Kidney epithelial cell (primary cell): ENCODE measurements at regions not wholly inside any gene's neighbourhood (a gene's known extent, or its start where the extent isn't known, plus 50 kb on each side); places are given as distances from the start of the nearest gene placed in this dataset.

Source experiments
- DNase-seq: peaks from one replicate; pipeline ENCODE4 v3.0.0-alpha.2; 2010; ENCODE audit warnings: low read depth
- H3K27me3 ChIP-seq: 2 replicates; pipeline ENCODE4 v1.6.0; 2011; ENCODE audit warnings: low read length; ENCODE audit not compliant: control insufficient read depth, insufficient read depth
- H3K36me3 ChIP-seq: 2 replicates; pipeline ENCODE4 v1.5.1; 2011; ENCODE audit warnings: low read length; ENCODE audit not compliant: control insufficient read depth, insufficient read depth
- H3K4me3 ChIP-seq: 2 replicates; pipeline ENCODE4 v1.5.1; 2011; ENCODE audit warnings: low read depth, mild to moderate bottlenecking, control low read depth, low read length
- CTCF ChIP-seq: IDR thresholded peaks from 2 replicates; pipeline ENCODE4 v1.5.1; 2011; ENCODE audit warnings: mild to moderate bottlenecking, moderate library complexity, low read length, control low read depth, inconsistent platforms; ENCODE audit not compliant: insufficient read depth, poor library complexity, severe bottlenecking

- H3K36me3 ChIP-seq = no peaks in the 10 kb centered on the region
- DNase-seq = no peak
- H3K4me3 ChIP-seq = no peak overlapping the region
- no peaks in the 10 kb centered on the region for H3K27me3 ChIP-seq
- TF ChIP-seq CTCF = no peak
Observed at GRCh38 chr5:143676802-143677201, 135.2 kb upstream of the HMHB1 start.

- no peaks in the 10 kb centered on the region for H3K27me3 ChIP-seq
- no peak for TF ChIP-seq CTCF
- DNase-seq = no peak
- no peaks in the 10 kb centered on the region for H3K36me3 ChIP-seq
- H3K4me3 ChIP-seq = no peak overlapping the region
Observed at GRCh38 chr5:143674469-143674786, 137.5 kb upstream of the HMHB1 start.

GRCh38 chr5:143673676-143674468, 138.1 kb upstream of the HMHB1 start:
- DNase-seq = no peak
- no peaks in the 10 kb centered on the region for H3K36me3 ChIP-seq
- H3K4me3 ChIP-seq = no peak overlapping the region
- no peaks in the 10 kb centered on the region for H3K27me3 ChIP-seq
- no peak for TF ChIP-seq CTCF

- no peak for TF ChIP-seq CTCF
- Histone ChIP-seq H3K27me3 (no peaks in the 10 kb centered on the region), H3K4me3 (no peak overlapping the region)
Observed at GRCh38 chr5:143672806-143673205, 139.2 kb upstream of the HMHB1 start.

GRCh38 chr5:143671674-143672569, 140.0 kb upstream of the HMHB1 start:
- Histone ChIP-seq H3K27me3 (no peaks in the 10 kb centered on the region), H3K36me3 (no peaks in the 10 kb centered on the region), H3K4me3 (no peak overlapping the region)
- no peak for TF ChIP-seq CTCF
- DNase-seq = no peak

More at GRCh38 chr5:143672806-143673205, 139.2 kb upstream of the HMHB1 start:
- no peaks in the 10 kb centered on the region for H3K36me3 ChIP-seq
- DNase-seq = no peak
